Natural killer cell treated with Interleukin-12 subunit alpha and Interleukin-12 subunit beta and Interleukin-15 and Interleukin-18, amount 100 ng/mL, for 72 hours (primary cell): ENCODE measurements at regions not wholly inside any gene's neighbourhood (a gene's known extent, or its start where the extent isn't known, plus 50 kb on each side); places are given as distances from the start of the nearest gene placed in this dataset.
"Not testable (repeated sequence)": the region's sequence is repeated elsewhere in the genome, so short reads cannot be mapped to it uniquely, and the experiment has no call there.

Experiments used
- ATAC-seq, 2 donors: fragments of 150-1000 bp; cut with Tn5 transposase in 1 of 2; sonication (Bioruptor Pico), chemical (Tn5 transposase) in 1 of 2; 2 replicates each; pipeline ENCODE4 v1.10.0; 2021
- DNase-seq: peaks from one replicate; pipeline ENCODE4 v3.0.0; 2022; ENCODE audit warnings: low spot score
- H3K27ac Mint-ChIP-seq, 2 donors: 1 replicate in 1 of 2; 2 replicates in 1 of 2; pipeline ENCODE4 v1.8.0; 2022; ENCODE audit warnings: mixed read lengths in 2 of 2, mild to moderate bottlenecking in 1 of 2, moderate library complexity in 1 of 2
- H3K27me3 Mint-ChIP-seq, 2 donors: 1 replicate in 1 of 2; 2 replicates in 1 of 2; pipeline ENCODE4 v1.8.0; 2022; ENCODE audit warnings: mixed read lengths in 2 of 2
- H3K36me3 Mint-ChIP-seq: one replicate; pipeline ENCODE4 v1.8.0; 2022; ENCODE audit warnings: mixed read lengths
- H3K4me1 Mint-ChIP-seq, 2 donors: 1 replicate in 1 of 2; 2 replicates in 1 of 2; pipeline ENCODE4 v1.8.0; 2022; ENCODE audit warnings: low read depth in 2 of 2, mixed read lengths in 2 of 2, mild to moderate bottlenecking in 1 of 2
- H3K4me3 Mint-ChIP-seq: one replicate; pipeline ENCODE4 v1.8.0; 2022; ENCODE audit warnings: mixed read lengths
- H3K9me3 Mint-ChIP-seq: 2 replicates; pipeline ENCODE4 v1.8.0; 2022; ENCODE audit warnings: mixed read lengths

GRCh38 chr2:48220501-48220900, 94.0 kb upstream of the FOXN2 start:
- no peak for DNase-seq
- ATAC-seq, result no peak
- Mint-ChIP-seq H3K36me3 (no peaks in the 10 kb centered on the region), H3K4me3 (no peak overlapping the region), H3K27ac (no peak overlapping the region), H3K4me1 (no peaks in the 10 kb centered on the region), H3K27me3 (no peaks in the 10 kb centered on the region), H3K9me3 (no peaks in the 10 kb centered on the region)

GRCh38 chr2:48221846-48222516, 92.5 kb upstream of the FOXN2 start:
- H3K27me3 Mint-ChIP-seq, result no peaks in the 10 kb centered on the region
- ATAC-seq (no peak), DNase-seq (no peak)

GRCh38 chr2:48227617-48228344, 86.7 kb upstream of the FOXN2 start:
- Mint-ChIP-seq H3K4me3 (peak overlapping the region; percentile 50), H3K4me1 (peaks cover 18% of the 10 kb centered on the region in 2 donors), H3K27ac (peak overlapping the region; percentile 27 to 38), H3K27me3 (no peaks in the 10 kb centered on the region), H3K9me3 (no peaks in the 10 kb centered on the region), H3K36me3 (no peaks in the 10 kb centered on the region)
- ATAC-seq (no peak), DNase-seq (no peak)

More at GRCh38 chr2:48221846-48222516, 92.5 kb upstream of the FOXN2 start:
- H3K27ac Mint-ChIP-seq, result no peak overlapping the region
- H3K4me1 Mint-ChIP-seq, result no peaks in the 10 kb centered on the region
- H3K4me3 Mint-ChIP-seq, result no peak overlapping the region
- H3K9me3 Mint-ChIP-seq, result no peaks in the 10 kb centered on the region
- no peaks in the 10 kb centered on the region for H3K36me3 Mint-ChIP-seq

GRCh38 chr2:48228345-48228684, 86.2 kb upstream of the FOXN2 start:
- ATAC-seq (no peak), DNase-seq (no peak)
- Mint-ChIP-seq H3K27me3 (no peaks in the 10 kb centered on the region), H3K36me3 (no peaks in the 10 kb centered on the region), H3K27ac (no peak overlapping the region), H3K9me3 (no peaks in the 10 kb centered on the region), H3K4me1 (peaks cover 18% of the 10 kb centered on the region in 2 donors), H3K4me3 (no peak overlapping the region)

- H3K36me3 Mint-ChIP-seq, result no peaks in the 10 kb centered on the region
- no peak overlapping the region for H3K4me3 Mint-ChIP-seq
- no peak for ATAC-seq
- H3K9me3 Mint-ChIP-seq, result no peaks in the 10 kb centered on the region
- DNase-seq, result no peak
- peaks cover 18% of the 10 kb centered on the region in 2 donors for H3K4me1 Mint-ChIP-seq
- no peaks in the 10 kb centered on the region for H3K27me3 Mint-ChIP-seq
- no peak overlapping the region for H3K27ac Mint-ChIP-seq
Observed at GRCh38 chr2:48229063-48229462, 85.4 kb upstream of the FOXN2 start.

- Mint-ChIP-seq H3K9me3 (no peaks in the 10 kb centered on the region), H3K4me3 (no peak overlapping the region), H3K27me3 (no peaks in the 10 kb centered on the region), H3K4me1 (peaks cover 18% of the 10 kb centered on the region in 2 donors), H3K27ac (no peak overlapping the region), H3K36me3 (no peaks in the 10 kb centered on the region)
- DNase-seq (no peak), ATAC-seq (no peak)
Observed at GRCh38 chr2:48230834-48231233, 83.6 kb upstream of the FOXN2 start.

GRCh38 chr2:48232351-48232750, 82.1 kb upstream of the FOXN2 start:
- no peak for ATAC-seq
- no peaks in the 10 kb centered on the region for H3K9me3 Mint-ChIP-seq
- H3K27me3 Mint-ChIP-seq, result no peaks in the 10 kb centered on the region
- peaks cover 15 to 16% of the 10 kb centered on the region in 2 donors for H3K4me1 Mint-ChIP-seq
- DNase-seq, result no peak
- H3K36me3 Mint-ChIP-seq, result no peaks in the 10 kb centered on the region
- H3K4me3 Mint-ChIP-seq, result no peak overlapping the region
- no peak overlapping the region for H3K27ac Mint-ChIP-seq

- no peak overlapping the region for H3K27ac Mint-ChIP-seq
- H3K9me3 Mint-ChIP-seq, result no peaks in the 10 kb centered on the region
- no peak overlapping the region for H3K4me3 Mint-ChIP-seq
- peaks cover 10 to 11% of the 10 kb centered on the region in 2 donors for H3K4me1 Mint-ChIP-seq
- H3K36me3 Mint-ChIP-seq, result no peaks in the 10 kb centered on the region
- ATAC-seq (no peak), DNase-seq (no peak)
- H3K27me3 Mint-ChIP-seq, result no peaks in the 10 kb centered on the region
Observed at GRCh38 chr2:48233005-48233404, 81.5 kb upstream of the FOXN2 start.

- not testable (repeated sequence) for H3K36me3 Mint-ChIP-seq
Observed at GRCh38 chr2:48233824-48234223, 80.7 kb upstream of the FOXN2 start.

GRCh38 chr2:48235076-48235475, 79.4 kb upstream of the FOXN2 start:
- Mint-ChIP-seq H3K27me3 (no peaks in the 10 kb centered on the region), H3K36me3 (no peaks in the 10 kb centered on the region), H3K4me3 (no peak overlapping the region), H3K4me1 (no peaks in the 10 kb centered on the region), H3K27ac (no peak overlapping the region), H3K9me3 (no peaks in the 10 kb centered on the region)
- DNase-seq (no peak), ATAC-seq (no peak)

More at GRCh38 chr2:48233824-48234223, 80.7 kb upstream of the FOXN2 start:
- DNase-seq, H3K27me3 Mint-ChIP-seq, H3K4me3 Mint-ChIP-seq, H3K4me1 Mint-ChIP-seq, H3K9me3 Mint-ChIP-seq, ATAC-seq, H3K27ac Mint-ChIP-seq: not testable (repeated sequence)

GRCh38 chr2:48238381-48238780, 76.1 kb upstream of the FOXN2 start:
- Mint-ChIP-seq H3K27me3 (no peaks in the 10 kb centered on the region), H3K4me1 (no peaks in the 10 kb centered on the region), H3K4me3 (no peak overlapping the region), H3K27ac (no peak overlapping the region), H3K9me3 (no peaks in the 10 kb centered on the region), H3K36me3 (no peaks in the 10 kb centered on the region)
- ATAC-seq (no peak), DNase-seq (no peak)

- Mint-ChIP-seq H3K4me1 (no peaks in the 10 kb centered on the region), H3K9me3 (no peaks in the 10 kb centered on the region), H3K27me3 (no peaks in the 10 kb centered on the region), H3K27ac (no peak overlapping the region), H3K4me3 (no peak overlapping the region), H3K36me3 (no peaks in the 10 kb centered on the region)
- ATAC-seq (no peak), DNase-seq (no peak)
Observed at GRCh38 chr2:48240912-48241311, 73.6 kb upstream of the FOXN2 start.

- Mint-ChIP-seq H3K4me3 (no peak overlapping the region), H3K27ac (no peak overlapping the region), H3K9me3 (no peaks in the 10 kb centered on the region), H3K27me3 (no peaks in the 10 kb centered on the region), H3K36me3 (no peaks in the 10 kb centered on the region), H3K4me1 (peaks cover 7 to 12% of the 10 kb centered on the region in 2 donors)
- ATAC-seq (no peak), DNase-seq (no peak)
Observed at GRCh38 chr2:48247206-48247605, 67.3 kb upstream of the FOXN2 start.

- ATAC-seq (peak in 1 of 2 donors; percentile 74), DNase-seq (no peak)
Observed at GRCh38 chr2:48248251-48248933, 66.1 kb upstream of the FOXN2 start.

More at GRCh38 chr2:48248251-48248933, 66.1 kb upstream of the FOXN2 start:
- H3K9me3 Mint-ChIP-seq, result no peaks in the 10 kb centered on the region
- H3K36me3 Mint-ChIP-seq, result no peaks in the 10 kb centered on the region
- H3K4me1 Mint-ChIP-seq, result peaks cover 7 to 12% of the 10 kb centered on the region in 2 donors
- H3K27me3 Mint-ChIP-seq, result no peaks in the 10 kb centered on the region
- H3K27ac Mint-ChIP-seq, result no peak overlapping the region
- H3K4me3 Mint-ChIP-seq, result no peak overlapping the region
